ENCODE measurements at regions not wholly inside any gene's neighbourhood (a gene's known extent, or its start where the extent isn't known, plus 50 kb on each side); places are given as distances from the start of the nearest gene placed in this dataset.

GRCh38 chr6:93571346-93571745 is 152.0 kb upstream of the EPHA7 start:
- ChIA-PET CTCF (ENCODE audit: low intra/inter-chr PET ratio, low total read pairs) (no interaction called here), POLR2A (no interaction called here)
- Histone ChIP-seq H3K79me2 (ENCODE audit: insufficient read depth, low read length) (no peaks in the 10 kb centered on the region), H2AFZ (ENCODE audit: low read length) (no peak overlapping the region), H3K27ac (ENCODE audit: extremely low read length, insufficient read depth, low read length) (no peak overlapping the region), H3K36me3 (replicated peaks in 1 of 2; ENCODE audit: control insufficient read depth in 1 of 2, insufficient read depth in 2 of 2, low read length in 2 of 2) (no peaks in the 10 kb centered on the region), H3K4me1 (ENCODE audit: insufficient read depth, low read length) (no peaks in the 10 kb centered on the region), H3K9ac (ENCODE audit: insufficient read depth, low read depth, low read length) (no peak overlapping the region), H3K9me3 (ENCODE audit: low read length) (no peaks in the 10 kb centered on the region), H3K27me3 (ENCODE audit: control insufficient read depth in 1 of 2, insufficient read depth in 2 of 2, low read length in 2 of 2) (no peaks in the 10 kb centered on the region), H3K4me3 (replicated peaks in 1 of 3; ENCODE audit: insufficient read depth in 1 of 3, low read depth in 2 of 3, low read length in 3 of 3) (no peak overlapping the region), H4K20me1 (ENCODE audit: insufficient read depth, low read length) (no peaks in the 10 kb centered on the region), H3K4me2 (ENCODE audit: low read depth, low read length) (no peak overlapping the region)
- ATAC-seq (no peak), DNase-seq (ENCODE audit: low spot score) (no peak), FAIRE-seq (no peak)
- no peak for TF ChIP-seq ZBTB38 (CRISPR knock-in tag; IDR thresholded peaks at IDR 0.05)
- TF ChIP-seq ZFP82 (CRISPR knock-in tag; IDR thresholded peaks at IDR 0.05; ENCODE audit: borderline replicate concordance), result no peak
- no peak for TF ChIP-seq MYNN (CRISPR knock-in tag; IDR thresholded peaks at IDR 0.05; ENCODE audit: low read depth)
- no peak for TF ChIP-seq STAT6 (CRISPR knock-in tag; IDR thresholded peaks at IDR 0.05; ENCODE audit: borderline replicate concordance)
- no peak for TF ChIP-seq MTERF4 (CRISPR knock-in tag; IDR thresholded peaks at IDR 0.05)
- no peak for TF ChIP-seq ZBTB14 (CRISPR knock-in tag; IDR thresholded peaks at IDR 0.05)
- TF ChIP-seq WIZ (CRISPR knock-in tag; IDR thresholded peaks at IDR 0.05), result no peak
- no peak for TF ChIP-seq PREB (CRISPR knock-in tag; IDR thresholded peaks at IDR 0.05)
- no peak for TF ChIP-seq ZNF749 (CRISPR knock-in tag; IDR thresholded peaks at IDR 0.05; ENCODE audit: borderline replicate concordance)
- no TSS peak for BruUV-seq (replicated peaks)
- in situ Hi-C loops (cut with HindIII; ENCODE audit: extremely low pct_ligation_motif_present, low pct_unique_long_range_greater_than_20kb) (no loop called here), intact Hi-C loops (cut with micrococcal nuclease; ENCODE audit: unreplicated experiment) (no loop called here)
- WGBS (ENCODE audit: low lambda C conversion rate), result 3% methylated on average over 1 of the region's 1 CpG

Data from HepG2 (cell line).